ENCODE measurements at regions not wholly inside any gene's neighbourhood (a gene's known extent, or its start where the extent isn't known, plus 50 kb on each side); places are given as distances from the start of the nearest gene placed in this dataset.
"Not testable (repeated sequence)": the region's sequence is repeated elsewhere in the genome, so short reads cannot be mapped to it uniquely, and the experiment has no call there.

GRCh38 chrX:83954116-83954515 lies 93.2 kb downstream of the CYLC1 start:
- DNase-seq; ATAC-seq; intact Hi-C loops (cut with DNase I); H3K4me1 ChIP-seq; H3K36me3 ChIP-seq; H3K27me3 ChIP-seq; H3K9me3 ChIP-seq; H3K27ac ChIP-seq; H3K4me3 ChIP-seq: not testable (repeated sequence)
- WGBS, 4 donors: 45 to 68% (median 60%) methylated on average over 4 of the region's 4 CpGs

GRCh38 chrX:83966347-83966746 lies 105.4 kb downstream of the CYLC1 start:
- 56 to 71% (median 68%) methylated on average over 2 of the region's 2 CpGs for WGBS, 4 donors
- intact Hi-C loops (cut with DNase I): no loop called here
- ATAC-seq (no peak), DNase-seq (no peak)
- Histone ChIP-seq H3K4me3 (no peak overlapping the region), H3K36me3 (no peaks in the 10 kb centered on the region), H3K4me1 (no peaks in the 10 kb centered on the region), H3K27me3 (no peaks in the 10 kb centered on the region), H3K27ac (no peak overlapping the region), H3K9me3 (peaks cover 0 to 6% (median 0%) of the 10 kb centered on the region in 12 donors)
- TF ChIP-seq POLR2A (IDR thresholded peaks at IDR 0.05) (no peak), CTCF (IDR thresholded peaks at IDR 0.05) (no peak)

DNA sequence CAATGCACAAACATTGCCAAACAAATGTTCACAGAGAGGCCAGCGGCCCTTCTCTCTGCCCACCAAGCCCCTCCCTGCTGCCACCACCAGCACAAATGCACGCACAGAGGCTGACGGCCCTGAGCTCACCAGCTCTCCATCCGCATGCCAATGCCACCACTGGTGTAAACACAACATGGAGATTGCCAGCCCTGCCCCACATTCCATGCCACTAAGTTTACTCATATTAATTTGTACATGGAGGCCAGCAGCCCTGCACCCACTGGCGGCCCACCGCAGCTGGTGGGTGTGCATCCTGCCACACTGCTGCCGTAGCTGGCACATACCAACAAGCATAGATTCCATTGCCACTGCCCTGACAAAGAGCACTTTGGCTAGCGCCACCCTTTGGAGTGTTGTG lies 124.0 kb downstream of the CYLC1 start:
- H3K27ac ChIP-seq: no peak overlapping the region
- H3K4me3 ChIP-seq: no peak overlapping the region
- no peaks in the 10 kb centered on the region for H3K36me3 ChIP-seq
- DNase-seq (peak in 1 of 5 donors; percentile 16), ATAC-seq (no peak)
- intact Hi-C loops (cut with DNase I): no loop called here
- peaks cover 0 to 13% (median 0%) of the 10 kb centered on the region in 12 donors for H3K9me3 ChIP-seq
- 60 to 90% (median 78%) methylated on average over 5 to 8 of the region's 8 CpGs for WGBS, 4 donors
- no peaks in the 10 kb centered on the region for H3K4me1 ChIP-seq
- TF ChIP-seq POLR2A (IDR thresholded peaks at IDR 0.05) (no peak), CTCF (IDR thresholded peaks at IDR 0.05) (no peak)
- no peaks in the 10 kb centered on the region for H3K27me3 ChIP-seq

DNA sequence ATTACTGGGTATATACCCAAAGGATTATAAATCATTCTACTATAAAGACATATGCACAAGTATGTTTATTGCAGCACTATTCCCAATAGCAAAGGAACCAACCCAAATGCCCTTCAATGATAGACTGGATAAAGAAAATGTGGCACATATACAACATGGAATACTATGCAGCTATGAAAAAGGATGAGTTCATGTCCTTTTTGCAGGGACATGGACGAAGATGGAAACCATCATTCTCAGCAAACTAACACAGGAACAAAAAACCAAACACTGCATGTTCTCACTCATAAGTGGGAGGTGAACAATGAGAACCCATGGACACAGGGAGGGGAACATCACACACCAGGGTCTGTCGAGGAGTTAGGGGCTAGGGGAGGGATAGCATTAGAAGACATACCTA lies 129.2 kb downstream of the CYLC1 start:
- ATAC-seq; H3K4me3 ChIP-seq; H3K36me3 ChIP-seq; DNase-seq; intact Hi-C loops (cut with DNase I); H3K27ac ChIP-seq; H3K27me3 ChIP-seq; H3K4me1 ChIP-seq: not testable (repeated sequence)
- 44 to 57% (median 52%) methylated on average over 2 of the region's 2 CpGs for WGBS, 4 donors
- H3K9me3 ChIP-seq: peaks cover 0 to 25% (median 0%) of the 10 kb centered on the region in 12 donors

GRCh38 chrX:83997781-83998180 lies 136.8 kb downstream of the CYLC1 start:
- DNase-seq (no peak), ATAC-seq (no peak)
- Histone ChIP-seq H3K9me3 (peaks cover 0 to 7% (median 0%) of the 10 kb centered on the region in 12 donors), H3K27ac (no peak overlapping the region), H3K4me1 (no peaks in the 10 kb centered on the region), H3K36me3 (no peaks in the 10 kb centered on the region), H3K4me3 (no peak overlapping the region), H3K27me3 (peaks cover 0 to 4% (median 0%) of the 10 kb centered on the region in 9 donors)
- intact Hi-C loops (cut with DNase I): no loop called here
- TF ChIP-seq CTCF (IDR thresholded peaks at IDR 0.05) (no peak), POLR2A (IDR thresholded peaks at IDR 0.05) (no peak)
- WGBS, 4 donors: 71 to 79% (median 77%) methylated on average over 1 of the region's 1 CpG
